Parathyroid adenoma (tissue), 2 donors: ENCODE measurements at regions not wholly inside any gene's neighbourhood (a gene's known extent, or its start where the extent isn't known, plus 50 kb on each side); places are given as distances from the start of the nearest gene placed in this dataset.

Source experiments
- H2AFZ ChIP-seq: fragments of 300-600 bp; sonication (generic); one replicate; pipeline ENCODE4 v1.7.0; 2017; ENCODE audit warnings: antibody characterized with exemption, mild to moderate bottlenecking
- H3K27ac ChIP-seq: fragments of 300-600 bp; sonication (generic); one replicate; pipeline ENCODE4 v1.7.0; 2017
- H3K27me3 ChIP-seq: fragments of 300-600 bp; sonication (generic); one replicate; pipeline ENCODE4 v1.7.0; 2017; ENCODE audit warnings: low read length; ENCODE audit not compliant: control insufficient read depth, insufficient read depth
- H3K36me3 ChIP-seq: fragments of 300-600 bp; sonication (generic); one replicate; pipeline ENCODE4 v1.7.0; 2017; ENCODE audit warnings: low read length; ENCODE audit not compliant: control insufficient read depth, insufficient read depth
- H3K4me1 ChIP-seq: fragments of 300-600 bp; sonication (generic); one replicate; pipeline ENCODE4 v1.7.0; 2017; ENCODE audit warnings: control low read depth
- H3K4me2 ChIP-seq: fragments of 300-600 bp; sonication (generic); one replicate; pipeline ENCODE4 v1.7.0; 2017; ENCODE audit warnings: low read length
- H3K4me3 ChIP-seq: fragments of 300-600 bp; sonication (generic); one replicate; pipeline ENCODE4 v1.7.0; 2017; ENCODE audit warnings: low read depth, low read length
- H3K79me2 ChIP-seq: fragments of 300-600 bp; sonication (generic); one replicate; pipeline ENCODE4 v1.7.0; 2017; ENCODE audit warnings: control low read depth
- H3K9ac ChIP-seq: fragments of 300-600 bp; sonication (generic); one replicate; pipeline ENCODE4 v1.7.0; 2017; ENCODE audit warnings: mild to moderate bottlenecking
- H3K9me3 ChIP-seq: fragments of 300-600 bp; sonication (generic); one replicate; pipeline ENCODE4 v1.7.0; 2017; ENCODE audit warnings: low read length; ENCODE audit not compliant: control insufficient read depth
- TF ChIP-seq, protein P1 (sequence below): fragments of 300-600 bp; sonication (generic); IDR thresholded peaks from one replicate; pipeline ENCODE4 v1.7.0; 2017; ENCODE audit warnings: antibody characterized with exemption, mild to moderate bottlenecking
- donor health status: primary hyperparathyroidism.

DNA sequence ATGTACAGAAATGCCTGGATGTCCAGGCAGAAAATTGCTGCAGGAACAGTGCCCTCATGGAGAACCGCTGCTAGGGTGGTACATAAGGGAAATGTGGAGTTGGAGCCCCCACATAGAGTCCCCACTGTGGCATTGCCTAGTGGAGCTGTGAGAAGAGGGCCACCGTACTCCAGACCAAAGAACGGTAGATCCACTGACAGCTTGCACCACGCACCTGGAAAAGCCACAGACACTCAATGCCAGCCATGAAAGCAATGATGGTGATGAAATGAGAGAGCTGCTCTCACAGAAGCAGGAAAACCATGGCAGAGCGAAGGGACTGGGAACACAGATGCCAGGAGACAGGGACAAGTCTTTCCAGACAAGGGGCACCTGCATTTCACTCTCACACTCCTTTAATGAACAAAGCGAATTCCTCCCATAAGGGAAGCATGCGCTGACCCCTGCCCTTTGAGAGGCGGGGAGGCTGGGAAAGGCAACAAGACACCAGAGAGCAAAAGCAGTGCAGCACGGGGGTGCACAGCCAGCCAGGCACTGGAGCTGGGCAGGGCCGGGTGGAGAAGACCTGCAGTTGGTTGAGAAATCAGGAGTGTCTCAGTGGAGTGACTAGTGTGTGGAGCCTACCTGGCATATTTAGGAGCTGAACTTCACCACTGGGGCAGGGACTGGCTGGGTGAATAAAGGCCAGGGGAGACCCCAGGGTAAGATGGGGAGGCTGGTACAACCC, 1025.2 kb downstream of the TBC1D22A start:
- no peaks in the 10 kb centered on the region for H3K9me3 ChIP-seq
- no peak overlapping the region for H3K4me3 ChIP-seq
- no peak overlapping the region for H2AFZ ChIP-seq
- H3K9ac ChIP-seq = no peak overlapping the region
- H3K27me3 ChIP-seq = no peaks in the 10 kb centered on the region
- H3K36me3 ChIP-seq = no peaks in the 10 kb centered on the region
- no peaks in the 10 kb centered on the region for H3K4me1 ChIP-seq
- no peak overlapping the region for H3K4me2 ChIP-seq
- TF ChIP-seq, protein P1, sequence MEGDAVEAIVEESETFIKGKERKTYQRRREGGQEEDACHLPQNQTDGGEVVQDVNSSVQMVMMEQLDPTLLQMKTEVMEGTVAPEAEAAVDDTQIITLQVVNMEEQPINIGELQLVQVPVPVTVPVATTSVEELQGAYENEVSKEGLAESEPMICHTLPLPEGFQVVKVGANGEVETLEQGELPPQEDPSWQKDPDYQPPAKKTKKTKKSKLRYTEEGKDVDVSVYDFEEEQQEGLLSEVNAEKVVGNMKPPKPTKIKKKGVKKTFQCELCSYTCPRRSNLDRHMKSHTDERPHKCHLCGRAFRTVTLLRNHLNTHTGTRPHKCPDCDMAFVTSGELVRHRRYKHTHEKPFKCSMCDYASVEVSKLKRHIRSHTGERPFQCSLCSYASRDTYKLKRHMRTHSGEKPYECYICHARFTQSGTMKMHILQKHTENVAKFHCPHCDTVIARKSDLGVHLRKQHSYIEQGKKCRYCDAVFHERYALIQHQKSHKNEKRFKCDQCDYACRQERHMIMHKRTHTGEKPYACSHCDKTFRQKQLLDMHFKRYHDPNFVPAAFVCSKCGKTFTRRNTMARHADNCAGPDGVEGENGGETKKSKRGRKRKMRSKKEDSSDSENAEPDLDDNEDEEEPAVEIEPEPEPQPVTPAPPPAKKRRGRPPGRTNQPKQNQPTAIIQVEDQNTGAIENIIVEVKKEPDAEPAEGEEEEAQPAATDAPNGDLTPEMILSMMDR = no peak
- no peak overlapping the region for H3K27ac ChIP-seq
- H3K79me2 ChIP-seq = no peaks in the 10 kb centered on the region

DNA sequence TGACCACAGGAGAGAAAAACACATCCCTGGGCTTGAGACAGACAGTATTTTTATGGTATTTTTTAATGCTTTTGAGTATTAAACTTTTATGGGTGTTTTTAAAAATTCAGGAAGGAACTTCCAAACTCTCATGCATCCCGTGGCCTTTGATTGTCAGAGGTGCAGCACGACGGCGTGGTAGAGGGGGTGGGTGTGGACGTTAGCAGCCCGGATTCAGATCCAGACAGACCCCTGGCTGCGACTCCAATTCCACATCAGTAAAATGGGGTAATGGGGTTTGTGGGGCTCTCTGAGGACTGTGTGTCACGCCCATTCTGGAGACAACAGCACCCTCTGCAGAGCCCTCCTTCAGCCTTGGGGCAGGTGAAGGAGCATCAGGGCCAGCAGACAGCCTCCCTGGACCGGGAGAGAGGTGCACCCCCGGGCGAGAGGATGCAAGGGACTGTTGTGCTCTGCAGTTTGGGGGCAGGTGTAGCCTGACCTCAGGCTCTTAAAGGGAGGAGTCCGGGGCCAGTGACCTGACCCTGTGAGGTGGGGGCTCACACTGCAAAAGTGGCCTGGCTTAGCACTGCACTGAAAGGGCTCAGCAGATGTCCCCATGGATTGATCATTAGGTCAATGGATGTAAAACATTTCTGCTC, 1024.3 kb downstream of the TBC1D22A start:
- Histone ChIP-seq H2AFZ (no peak overlapping the region), H3K9ac (no peak overlapping the region), H3K27me3 (no peaks in the 10 kb centered on the region), H3K4me2 (no peak overlapping the region), H3K9me3 (no peaks in the 10 kb centered on the region), H3K4me1 (no peaks in the 10 kb centered on the region), H3K79me2 (no peaks in the 10 kb centered on the region), H3K36me3 (no peaks in the 10 kb centered on the region), H3K4me3 (no peak overlapping the region), H3K27ac (no peak overlapping the region)
- TF ChIP-seq, protein P1 = no peak

DNA sequence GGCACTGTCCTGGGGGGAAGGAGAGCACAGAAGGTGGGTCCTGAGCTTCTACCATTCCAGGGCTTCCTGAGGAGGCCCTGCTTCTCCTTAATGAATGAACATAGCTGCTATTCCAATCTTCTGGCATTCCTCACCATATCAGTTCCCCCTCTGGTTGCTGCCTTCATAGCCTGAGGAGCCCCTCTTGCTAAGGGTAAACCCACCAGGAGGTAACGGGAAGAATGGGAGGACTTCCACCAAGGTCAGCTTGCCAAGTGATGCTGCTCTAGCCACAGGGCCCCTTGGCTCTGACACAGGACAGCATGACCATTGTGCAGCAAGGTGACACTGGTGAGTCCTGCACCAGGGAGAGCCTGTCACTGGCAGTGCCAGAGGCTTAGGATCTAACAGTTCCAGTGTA, 1022.5 kb downstream of the TBC1D22A start:
- no peaks in the 10 kb centered on the region for H3K4me1 ChIP-seq
- no peaks in the 10 kb centered on the region for H3K9me3 ChIP-seq
- H3K4me3 ChIP-seq = no peak overlapping the region
- no peak overlapping the region for H3K27ac ChIP-seq
- no peaks in the 10 kb centered on the region for H3K36me3 ChIP-seq
- H3K9ac ChIP-seq = no peak overlapping the region
- no peak overlapping the region for H2AFZ ChIP-seq
- H3K27me3 ChIP-seq = no peaks in the 10 kb centered on the region
- H3K4me2 ChIP-seq = no peak overlapping the region
- TF ChIP-seq, protein P1 = no peak
- H3K79me2 ChIP-seq = no peaks in the 10 kb centered on the region

DNA sequence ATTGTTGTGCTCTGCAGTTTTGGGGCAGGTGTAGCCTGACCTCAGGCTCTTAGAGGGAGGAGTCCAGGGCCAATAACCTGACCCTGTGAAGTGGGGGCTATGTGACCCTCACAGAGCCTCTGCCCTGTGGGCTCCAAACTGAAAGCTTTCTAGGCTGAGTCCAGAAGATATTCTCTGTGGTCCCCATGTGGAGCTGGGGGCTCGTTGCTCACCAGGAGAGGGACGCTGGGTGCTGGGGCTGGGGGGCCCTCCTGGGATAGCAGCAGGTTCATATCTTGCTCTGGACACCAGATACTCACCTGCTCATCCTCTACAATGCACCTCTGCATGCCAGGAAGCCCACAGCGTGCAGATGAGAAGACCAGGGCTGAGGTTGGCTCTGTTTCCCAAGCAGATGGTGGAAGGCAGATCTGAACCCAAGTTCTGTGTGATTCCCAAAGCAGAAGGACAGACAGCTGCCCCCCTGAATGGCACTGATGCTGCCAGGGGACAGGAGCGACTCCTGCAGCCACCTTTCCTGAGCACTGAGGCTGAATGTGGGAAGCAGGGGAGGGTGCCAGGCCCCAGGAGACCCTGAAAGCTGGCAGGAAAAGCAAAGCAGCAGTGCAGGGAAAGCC, 1022.0 kb downstream of the TBC1D22A start:
- Histone ChIP-seq H3K27me3 (no peaks in the 10 kb centered on the region), H3K4me3 (no peak overlapping the region), H3K79me2 (no peaks in the 10 kb centered on the region), H2AFZ (no peak overlapping the region), H3K27ac (no peak overlapping the region), H3K9me3 (no peaks in the 10 kb centered on the region), H3K36me3 (no peaks in the 10 kb centered on the region), H3K9ac (no peak overlapping the region), H3K4me2 (no peak overlapping the region), H3K4me1 (no peaks in the 10 kb centered on the region)
- TF ChIP-seq, protein P1 = no peak
